GM12878 (cell line): ENCODE measurements at regions not wholly inside any gene's neighbourhood (a gene's known extent, or its start where the extent isn't known, plus 50 kb on each side); places are given as distances from the start of the nearest gene placed in this dataset.

ENCODE experiments used
- ATAC-seq: fragments of 200-7000 bp; cut with Tn5 transposase; 3 replicates; pipeline ENCODE4 v1.9.1; 2020; ENCODE audit warnings: mild to moderate bottlenecking, moderate library complexity
- BruUV-seq: library from RNA; stranded (reverse); fragments of 400-500 nt; replicated peaks from 2 replicates; lab custom pipeline; 2021; lab: Mats Ljungman, UMichigan
- CTCF ChIA-PET: fragments of 300-600 bp; sonication (Branson Sonifier 250); formaldehyde crosslinking; extraction: SDS; loops from one replicate; lab custom pipeline; 2021; ENCODE audit warnings: inconsistent platforms; lab: Yijun Ruan, JAX
- POLR2A ChIA-PET: fragments of 350-600 bp; formaldehyde crosslinking; extraction: SDS; loops from one replicate; lab custom pipeline; 2021; ENCODE audit warnings: inconsistent platforms; lab: Charles Lee
- RAD21 ChIA-PET: fragments of 300-600 bp; sonication (Branson Sonifier 250); formaldehyde crosslinking; loops from one replicate; lab custom pipeline; 2023; ENCODE audit warnings: antibody characterized with exemption; ENCODE audit not compliant: unreplicated experiment; lab: Charles Lee
- SMC1A ChIA-PET: fragments of 300-600 bp; sonication (Branson Sonifier 250); formaldehyde crosslinking; loops from one replicate; lab custom pipeline; 2023; ENCODE audit not compliant: unreplicated experiment, uncharacterized antibody; lab: Charles Lee
- DNase-seq: peaks from one replicate; pipeline ENCODE4 v3.0.0-alpha.2; 2011; ENCODE audit warnings: low read depth, low spot score
- FAIRE-seq: peaks from 3 replicates; lab custom pipeline; 2011; peaks lifted over from hg19 to GRCh38; lab: Jason Lieb, UNC
- H2AFZ ChIP-seq: 2 replicates; pipeline ENCODE4 v1.6.0; 2011; ENCODE audit warnings: low read depth, low read length, control low read depth; ENCODE audit not compliant: control insufficient read depth
- H3K27ac ChIP-seq: 2 replicates; pipeline ENCODE4 v1.5.1; 2011; ENCODE audit warnings: control low read depth; ENCODE audit not compliant: control insufficient read depth, insufficient read depth
- H3K27me3 ChIP-seq, 2 experiments: replicated peaks in 1 of 2; 2 replicates each; pipeline versions ENCODE4 v1.6.0 to v1.6.1; 2011; ENCODE audit warnings: low read length in 1 of 2; ENCODE audit not compliant: control insufficient read depth in 2 of 2, insufficient read depth in 2 of 2
- H3K36me3 ChIP-seq, 2 experiments: 2 replicates each; pipeline ENCODE4 v1.5.1; 2011; ENCODE audit warnings: low read length in 1 of 2; ENCODE audit not compliant: control insufficient read depth in 2 of 2, insufficient read depth in 2 of 2
- H3K4me1 ChIP-seq: 2 replicates; pipeline ENCODE4 v1.6.1; 2011; ENCODE audit warnings: mild to moderate bottlenecking, low read length, moderate library complexity, mixed read lengths; ENCODE audit not compliant: control insufficient read depth, insufficient read depth
- H3K4me2 ChIP-seq: 2 replicates; pipeline ENCODE4 v1.6.0; 2011; ENCODE audit warnings: control low read depth; ENCODE audit not compliant: control insufficient read depth, insufficient read depth
- H3K4me3 ChIP-seq: fragments of 200-600 bp; sonication (generic); 2 replicates; pipeline ENCODE4 v1.5.1; 2016
- H3K79me2 ChIP-seq: 2 replicates; pipeline ENCODE4 v1.6.0; 2011; ENCODE audit warnings: low read length; ENCODE audit not compliant: control insufficient read depth, insufficient read depth
- H3K9ac ChIP-seq: 2 replicates; pipeline ENCODE4 v1.8.0; 2011; ENCODE audit warnings: low read length, control low read depth, mixed read lengths; ENCODE audit not compliant: control insufficient read depth, insufficient read depth
- H3K9me3 ChIP-seq: replicated peaks from 3 replicates; pipeline ENCODE4 v1.5.1; 2011; ENCODE audit warnings: mild to moderate bottlenecking, low read length; ENCODE audit not compliant: control insufficient read depth, insufficient read depth
- H4K20me1 ChIP-seq: 2 replicates; pipeline ENCODE4 v1.6.0; 2011; ENCODE audit not compliant: control insufficient read depth, insufficient read depth
- HDAC2 ChIP-seq: fragments of 200-600 bp; sonication (generic); IDR thresholded peaks from 2 replicates; pipeline ENCODE4 v1.6.1; 2017
- PAX5 ChIP-seq: IDR thresholded peaks from 2 replicates; pipeline ENCODE4 v1.6.1; 2011; ENCODE audit warnings: low read depth, low read length, borderline replicate concordance
- RAD21 ChIP-seq: IDR thresholded peaks from 2 replicates; pipeline ENCODE4 v1.6.1; 2011; ENCODE audit warnings: mild to moderate bottlenecking, low read depth, low read length, moderate library complexity; ENCODE audit not compliant: insufficient read depth
- SPI1 ChIP-seq: IDR thresholded peaks from 2 replicates; pipeline ENCODE4 v1.6.1; 2011; ENCODE audit warnings: low read depth, mild to moderate bottlenecking, low read length, moderate library complexity, borderline replicate concordance; ENCODE audit not compliant: insufficient read depth
- SUZ12 ChIP-seq: fragments of 200-600 bp; sonication (generic); IDR thresholded peaks from one replicate; pipeline ENCODE4 v1.6.1; 2018; ENCODE audit warnings: antibody characterized with exemption, mild to moderate bottlenecking; ENCODE audit not compliant: unreplicated experiment
- TAF1 ChIP-seq: IDR thresholded peaks from 2 replicates; pipeline ENCODE4 v1.6.1; 2011; ENCODE audit warnings: mild to moderate bottlenecking, low read depth, low read length, borderline replicate concordance
- ZNF24 ChIP-seq: fragments of 450-650 bp; IDR thresholded peaks from 2 replicates; pipeline ENCODE4 v1.6.1; 2017; ENCODE audit warnings: antibody characterized with exemption, mild to moderate bottlenecking
- WGBS: methylation state at CpG from one replicate; pipeline ENCODE4 v1.1.6; 2016; ENCODE audit warnings: low lambda C conversion rate; ENCODE audit not compliant: insufficient replicate concordance, insufficient coverage; ENCODE audit errors: missing lambda C conversion rate; 5-methylcytosine and 5-hydroxymethylcytosine counted together
- in situ Hi-C: fragments of 300-500 bp; cut with MboI; formaldehyde crosslinking; loops from 9 replicates; pipeline ENCODE4 v1.14.3; 2018; ENCODE audit warnings: mixed read lengths
- intact Hi-C: fragments of 100-400 bp; cut with micrococcal nuclease; formaldehyde crosslinking; loops from one replicate; pipeline ENCODE4 v1.14.2; 2022; ENCODE audit not compliant: unreplicated experiment
- TF ChIP-seq, protein P1 (sequence below): IDR thresholded peaks from 2 replicates; pipeline ENCODE4 v1.6.1; 2012; ENCODE audit warnings: low read depth, low read length, improper control_type of control experiment
- TF ChIP-seq, protein P2 (sequence below), 3 experiments: IDR thresholded peaks in 2 of 3; conservative IDR thresholded peaks in 1 of 3; 2 replicates each; pipeline ENCODE4 v1.5.1; 2011; ENCODE audit warnings: low read depth in 3 of 3, low read length in 3 of 3, mild to moderate bottlenecking in 3 of 3, control low read depth in 2 of 3, moderate library complexity in 2 of 3, inconsistent platforms in 1 of 3, mixed read lengths in 1 of 3; ENCODE audit not compliant: control insufficient read depth in 2 of 3, insufficient read depth in 1 of 3; ENCODE audit errors: extremely low read depth in 1 of 3
- TF ChIP-seq, protein P3 (sequence below): IDR thresholded peaks from 2 replicates; pipeline ENCODE4 v1.6.1; 2012; ENCODE audit warnings: low read depth, low read length, improper control_type of control experiment
- TF ChIP-seq, protein P4 (sequence below): fragments of 450-650 bp; IDR thresholded peaks from 2 replicates; pipeline ENCODE4 v1.6.1; 2017; ENCODE audit warnings: borderline replicate concordance
- TF ChIP-seq, protein P5 (sequence below): fragments of 450-650 bp; IDR thresholded peaks from 2 replicates; pipeline ENCODE4 v1.6.1; 2017; ENCODE audit warnings: mild to moderate bottlenecking
- TF ChIP-seq, protein P6 (sequence below): IDR thresholded peaks from 2 replicates; pipeline ENCODE4 v1.6.1; 2012; ENCODE audit warnings: mild to moderate bottlenecking, low read depth, low read length

DNA sequence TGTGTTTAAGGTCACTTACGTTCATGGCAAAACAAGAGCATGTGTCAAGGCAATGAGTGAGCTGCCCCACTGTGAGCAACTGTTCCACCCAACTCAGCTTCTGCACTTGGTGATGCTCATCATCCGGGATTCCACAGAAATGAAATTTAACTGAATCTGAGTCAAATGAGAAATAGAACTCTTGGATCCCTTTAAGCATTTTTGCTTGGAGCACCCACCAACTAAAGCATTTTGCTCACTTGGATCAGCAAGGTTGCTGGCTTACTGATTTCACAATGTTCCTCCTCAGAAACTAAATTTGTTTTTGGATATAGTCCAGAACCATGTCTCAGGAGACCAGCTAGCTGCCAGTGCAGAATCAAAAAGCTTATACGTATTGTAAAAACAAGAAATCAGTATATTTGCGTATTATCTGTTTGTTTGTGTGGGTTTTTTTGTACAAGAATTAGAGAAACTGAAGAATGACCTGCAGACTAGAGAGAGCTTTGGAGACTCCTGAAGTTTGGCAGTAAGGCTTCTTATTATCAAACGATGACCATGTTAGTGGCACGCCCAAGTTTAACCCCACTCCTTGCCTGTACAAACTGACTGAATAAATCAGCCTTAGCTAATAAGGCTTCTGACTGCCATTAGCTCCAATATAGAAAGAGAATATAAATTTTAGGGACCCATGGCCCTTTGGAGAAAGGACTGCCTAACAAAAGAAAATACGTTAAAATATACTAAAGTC is 153.8 kb upstream of the FST start:
- FAIRE-seq, result no peak
- BruUV-seq, result no TSS peak
- no peak for TF ChIP-seq RAD21
- TF ChIP-seq, protein P1, sequence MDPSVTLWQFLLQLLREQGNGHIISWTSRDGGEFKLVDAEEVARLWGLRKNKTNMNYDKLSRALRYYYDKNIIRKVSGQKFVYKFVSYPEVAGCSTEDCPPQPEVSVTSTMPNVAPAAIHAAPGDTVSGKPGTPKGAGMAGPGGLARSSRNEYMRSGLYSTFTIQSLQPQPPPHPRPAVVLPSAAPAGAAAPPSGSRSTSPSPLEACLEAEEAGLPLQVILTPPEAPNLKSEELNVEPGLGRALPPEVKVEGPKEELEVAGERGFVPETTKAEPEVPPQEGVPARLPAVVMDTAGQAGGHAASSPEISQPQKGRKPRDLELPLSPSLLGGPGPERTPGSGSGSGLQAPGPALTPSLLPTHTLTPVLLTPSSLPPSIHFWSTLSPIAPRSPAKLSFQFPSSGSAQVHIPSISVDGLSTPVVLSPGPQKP, result no peak
- no peak for TF ChIP-seq TAF1
- TF ChIP-seq, protein P2, sequence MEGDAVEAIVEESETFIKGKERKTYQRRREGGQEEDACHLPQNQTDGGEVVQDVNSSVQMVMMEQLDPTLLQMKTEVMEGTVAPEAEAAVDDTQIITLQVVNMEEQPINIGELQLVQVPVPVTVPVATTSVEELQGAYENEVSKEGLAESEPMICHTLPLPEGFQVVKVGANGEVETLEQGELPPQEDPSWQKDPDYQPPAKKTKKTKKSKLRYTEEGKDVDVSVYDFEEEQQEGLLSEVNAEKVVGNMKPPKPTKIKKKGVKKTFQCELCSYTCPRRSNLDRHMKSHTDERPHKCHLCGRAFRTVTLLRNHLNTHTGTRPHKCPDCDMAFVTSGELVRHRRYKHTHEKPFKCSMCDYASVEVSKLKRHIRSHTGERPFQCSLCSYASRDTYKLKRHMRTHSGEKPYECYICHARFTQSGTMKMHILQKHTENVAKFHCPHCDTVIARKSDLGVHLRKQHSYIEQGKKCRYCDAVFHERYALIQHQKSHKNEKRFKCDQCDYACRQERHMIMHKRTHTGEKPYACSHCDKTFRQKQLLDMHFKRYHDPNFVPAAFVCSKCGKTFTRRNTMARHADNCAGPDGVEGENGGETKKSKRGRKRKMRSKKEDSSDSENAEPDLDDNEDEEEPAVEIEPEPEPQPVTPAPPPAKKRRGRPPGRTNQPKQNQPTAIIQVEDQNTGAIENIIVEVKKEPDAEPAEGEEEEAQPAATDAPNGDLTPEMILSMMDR (IDR thresholded peaks at IDR 0.05 in 2 of 3, conservative IDR thresholded peaks at IDR 0.05 in 1 of 3; ENCODE audit: control insufficient read depth in 2 of 3, extremely low read depth in 1 of 3, insufficient read depth in 1 of 3, low read depth in 3 of 3, low read length in 3 of 3), result no peak
- TF ChIP-seq SUZ12, result no peak
- TF ChIP-seq HDAC2, result no peak
- no peak for TF ChIP-seq ZNF24
- TF ChIP-seq, protein P3, sequence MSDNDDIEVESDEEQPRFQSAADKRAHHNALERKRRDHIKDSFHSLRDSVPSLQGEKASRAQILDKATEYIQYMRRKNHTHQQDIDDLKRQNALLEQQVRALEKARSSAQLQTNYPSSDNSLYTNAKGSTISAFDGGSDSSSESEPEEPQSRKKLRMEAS, result no peak
- TF ChIP-seq, protein P4, sequence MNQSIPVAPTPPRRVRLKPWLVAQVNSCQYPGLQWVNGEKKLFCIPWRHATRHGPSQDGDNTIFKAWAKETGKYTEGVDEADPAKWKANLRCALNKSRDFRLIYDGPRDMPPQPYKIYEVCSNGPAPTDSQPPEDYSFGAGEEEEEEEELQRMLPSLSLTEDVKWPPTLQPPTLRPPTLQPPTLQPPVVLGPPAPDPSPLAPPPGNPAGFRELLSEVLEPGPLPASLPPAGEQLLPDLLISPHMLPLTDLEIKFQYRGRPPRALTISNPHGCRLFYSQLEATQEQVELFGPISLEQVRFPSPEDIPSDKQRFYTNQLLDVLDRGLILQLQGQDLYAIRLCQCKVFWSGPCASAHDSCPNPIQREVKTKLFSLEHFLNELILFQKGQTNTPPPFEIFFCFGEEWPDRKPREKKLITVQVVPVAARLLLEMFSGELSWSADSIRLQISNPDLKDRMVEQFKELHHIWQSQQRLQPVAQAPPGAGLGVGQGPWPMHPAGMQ, result no peak
- TF ChIP-seq, protein P5, sequence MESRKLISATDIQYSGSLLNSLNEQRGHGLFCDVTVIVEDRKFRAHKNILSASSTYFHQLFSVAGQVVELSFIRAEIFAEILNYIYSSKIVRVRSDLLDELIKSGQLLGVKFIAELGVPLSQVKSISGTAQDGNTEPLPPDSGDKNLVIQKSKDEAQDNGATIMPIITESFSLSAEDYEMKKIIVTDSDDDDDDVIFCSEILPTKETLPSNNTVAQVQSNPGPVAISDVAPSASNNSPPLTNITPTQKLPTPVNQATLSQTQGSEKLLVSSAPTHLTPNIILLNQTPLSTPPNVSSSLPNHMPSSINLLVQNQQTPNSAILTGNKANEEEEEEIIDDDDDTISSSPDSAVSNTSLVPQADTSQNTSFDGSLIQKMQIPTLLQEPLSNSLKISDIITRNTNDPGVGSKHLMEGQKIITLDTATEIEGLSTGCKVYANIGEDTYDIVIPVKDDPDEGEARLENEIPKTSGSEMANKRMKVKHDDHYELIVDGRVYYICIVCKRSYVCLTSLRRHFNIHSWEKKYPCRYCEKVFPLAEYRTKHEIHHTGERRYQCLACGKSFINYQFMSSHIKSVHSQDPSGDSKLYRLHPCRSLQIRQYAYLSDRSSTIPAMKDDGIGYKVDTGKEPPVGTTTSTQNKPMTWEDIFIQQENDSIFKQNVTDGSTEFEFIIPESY, result no peak
- TF ChIP-seq SPI1, result no peak
- TF ChIP-seq PAX5, result no peak
- TF ChIP-seq, protein P6, sequence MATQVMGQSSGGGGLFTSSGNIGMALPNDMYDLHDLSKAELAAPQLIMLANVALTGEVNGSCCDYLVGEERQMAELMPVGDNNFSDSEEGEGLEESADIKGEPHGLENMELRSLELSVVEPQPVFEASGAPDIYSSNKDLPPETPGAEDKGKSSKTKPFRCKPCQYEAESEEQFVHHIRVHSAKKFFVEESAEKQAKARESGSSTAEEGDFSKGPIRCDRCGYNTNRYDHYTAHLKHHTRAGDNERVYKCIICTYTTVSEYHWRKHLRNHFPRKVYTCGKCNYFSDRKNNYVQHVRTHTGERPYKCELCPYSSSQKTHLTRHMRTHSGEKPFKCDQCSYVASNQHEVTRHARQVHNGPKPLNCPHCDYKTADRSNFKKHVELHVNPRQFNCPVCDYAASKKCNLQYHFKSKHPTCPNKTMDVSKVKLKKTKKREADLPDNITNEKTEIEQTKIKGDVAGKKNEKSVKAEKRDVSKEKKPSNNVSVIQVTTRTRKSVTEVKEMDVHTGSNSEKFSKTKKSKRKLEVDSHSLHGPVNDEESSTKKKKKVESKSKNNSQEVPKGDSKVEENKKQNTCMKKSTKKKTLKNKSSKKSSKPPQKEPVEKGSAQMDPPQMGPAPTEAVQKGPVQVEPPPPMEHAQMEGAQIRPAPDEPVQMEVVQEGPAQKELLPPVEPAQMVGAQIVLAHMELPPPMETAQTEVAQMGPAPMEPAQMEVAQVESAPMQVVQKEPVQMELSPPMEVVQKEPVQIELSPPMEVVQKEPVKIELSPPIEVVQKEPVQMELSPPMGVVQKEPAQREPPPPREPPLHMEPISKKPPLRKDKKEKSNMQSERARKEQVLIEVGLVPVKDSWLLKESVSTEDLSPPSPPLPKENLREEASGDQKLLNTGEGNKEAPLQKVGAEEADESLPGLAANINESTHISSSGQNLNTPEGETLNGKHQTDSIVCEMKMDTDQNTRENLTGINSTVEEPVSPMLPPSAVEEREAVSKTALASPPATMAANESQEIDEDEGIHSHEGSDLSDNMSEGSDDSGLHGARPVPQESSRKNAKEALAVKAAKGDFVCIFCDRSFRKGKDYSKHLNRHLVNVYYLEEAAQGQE, result no peak

More for the DNA sequence above, 153.8 kb upstream of the FST start:
- ChIA-PET CTCF (no interaction called here), POLR2A (no interaction called here), SMC1A (no interaction called here), RAD21 (no interaction called here)
- H2AFZ ChIP-seq, result no peak overlapping the region
- 20% methylated on average over 7 of the region's 7 CpGs for WGBS
- H4K20me1 ChIP-seq, result no peaks in the 10 kb centered on the region
- no peak overlapping the region for H3K27ac ChIP-seq
- no peaks in the 10 kb centered on the region for H3K9me3 ChIP-seq
- in situ Hi-C loops, result no loop called here
- H3K4me3 ChIP-seq, result no peak overlapping the region
- no peak for DNase-seq
- intact Hi-C loops, result no loop called here
- H3K9ac ChIP-seq, result no peak overlapping the region
- no peaks in the 10 kb centered on the region for H3K4me1 ChIP-seq
- no peaks in the 10 kb centered on the region for H3K79me2 ChIP-seq
- H3K4me2 ChIP-seq, result no peak overlapping the region
- ATAC-seq, result no peak
- H3K27me3 ChIP-seq, result no peaks in the 10 kb centered on the region
- H3K36me3 ChIP-seq, result no peaks in the 10 kb centered on the region
